Muscle of arm (tissue), 1 donor: ENCODE measurements at regions not wholly inside any gene's neighbourhood (a gene's known extent, or its start where the extent isn't known, plus 50 kb on each side); places are given as distances from the start of the nearest gene placed in this dataset.

Experiments used
- DNase-seq: peaks from one replicate; pipeline ENCODE4 v3.0.0-alpha.2; 2013

GRCh38 chr20:24334830-24335229, 134.6 kb upstream of the SYNDIG1 start:
- DNase-seq, result no peak

- no peak for DNase-seq
These were observed 136.5 kb upstream of the SYNDIG1 start for GRCh38 chr20:24332956-24333355.

- no peak for DNase-seq
These were observed 137.5 kb upstream of the SYNDIG1 start for GRCh38 chr20:24331939-24332338.

GRCh38 chr20:24328901-24329300, 140.5 kb upstream of the SYNDIG1 start:
- no peak for DNase-seq

- DNase-seq, result no peak
These were observed 147.5 kb upstream of the SYNDIG1 start for GRCh38 chr20:24321973-24322372.

GRCh38 chr20:24318569-24319352, 150.7 kb upstream of the SYNDIG1 start:
- DNase-seq, result no peak

- no peak for DNase-seq
These were observed 152.2 kb upstream of the SYNDIG1 start for GRCh38 chr20:24317224-24317623.

- DNase-seq, result no peak
These were observed 152.7 kb upstream of the SYNDIG1 start for GRCh38 chr20:24316731-24317130.

- DNase-seq, result no peak
These were observed 155.4 kb upstream of the SYNDIG1 start for GRCh38 chr20:24314053-24314452.

GRCh38 chr20:24309596-24309995, 159.8 kb upstream of the SYNDIG1 start:
- DNase-seq, result no peak

- DNase-seq, result no peak
These were observed 164.1 kb upstream of the SYNDIG1 start for GRCh38 chr20:24305371-24305770.

GRCh38 chr20:24304291-24304690, 165.1 kb upstream of the SYNDIG1 start:
- no peak for DNase-seq

- DNase-seq, result peak; percentile 7
These were observed 165.8 kb upstream of the SYNDIG1 start for GRCh38 chr20:24303393-24304170.

- no peak for DNase-seq
These were observed 171.4 kb upstream of the SYNDIG1 start for GRCh38 chr20:24297993-24298392.

- no peak for DNase-seq
These were observed 172.8 kb upstream of the SYNDIG1 start for GRCh38 chr20:24296477-24297261.

- no peak for DNase-seq
These were observed 178.4 kb upstream of the SYNDIG1 start for GRCh38 chr20:24291014-24291413.

GRCh38 chr20:24289737-24290481, 179.5 kb upstream of the SYNDIG1 start:
- DNase-seq, result no peak

- no peak for DNase-seq
These were observed 186.2 kb upstream of the SYNDIG1 start for GRCh38 chr20:24283186-24283585.

- DNase-seq, result no peak
These were observed 192.2 kb upstream of the SYNDIG1 start for GRCh38 chr20:24277196-24277595.

- no peak for DNase-seq
These were observed 193.3 kb upstream of the SYNDIG1 start for GRCh38 chr20:24275946-24276705.

- no peak for DNase-seq
These were observed 196.2 kb upstream of the SYNDIG1 start for GRCh38 chr20:24273251-24273650.
